ENCODE measurements at regions not wholly inside any gene's neighbourhood (a gene's known extent, or its start where the extent isn't known, plus 50 kb on each side); places are given as distances from the start of the nearest gene placed in this dataset.

- no peaks in the 10 kb centered on the region for H3K27me3 ChIP-seq (replicated peaks in 1 of 2; ENCODE audit: control insufficient read depth in 2 of 2, insufficient read depth in 2 of 2, low read length in 1 of 2)
- H3K4me1 ChIP-seq (ENCODE audit: control insufficient read depth, insufficient read depth, low read length), result no peaks in the 10 kb centered on the region
- in situ Hi-C loops (cut with MboI), result no loop called here
- no peaks in the 10 kb centered on the region; the same call in 2 of the 3 replicates for H3K9me3 ChIP-seq (replicated peaks; ENCODE audit: control insufficient read depth, insufficient read depth, low read length)
- FAIRE-seq (no peak), ATAC-seq (no peak), DNase-seq (ENCODE audit: low read depth, low spot score) (no peak)
- H3K27ac ChIP-seq (ENCODE audit: control insufficient read depth, insufficient read depth), result no peak overlapping the region
- no TSS peak for BruUV-seq (replicated peaks)
- CTCF ChIA-PET, result no interaction called here
- no peak overlapping the region for H3K4me3 ChIP-seq
- H3K4me2 ChIP-seq (ENCODE audit: control insufficient read depth, insufficient read depth), result no peak overlapping the region
- intact Hi-C loops (cut with micrococcal nuclease; ENCODE audit: unreplicated experiment), result no loop called here
- H4K20me1 ChIP-seq (ENCODE audit: control insufficient read depth, insufficient read depth), result no peaks in the 10 kb centered on the region
- POLR2A ChIA-PET, result no interaction called here
- no peak overlapping the region for H2AFZ ChIP-seq (ENCODE audit: control insufficient read depth, low read depth, low read length)
- H3K36me3 ChIP-seq (ENCODE audit: control insufficient read depth in 2 of 2, insufficient read depth in 2 of 2, low read length in 1 of 2), result no peaks in the 10 kb centered on the region
- RAD21 ChIA-PET (ENCODE audit: unreplicated experiment), result no interaction called here
- H3K9ac ChIP-seq (ENCODE audit: control insufficient read depth, insufficient read depth, low read length), result no peak overlapping the region
- WGBS (ENCODE audit: insufficient coverage, insufficient replicate concordance, low lambda C conversion rate, missing lambda C conversion rate), result 46% methylated on average over 11 of the region's 11 CpGs
- no peak for TF ChIP-seq SUZ12 (IDR thresholded peaks at IDR 0.05; ENCODE audit: unreplicated experiment)
- TF ChIP-seq SP1 (IDR thresholded peaks at IDR 0.05; ENCODE audit: low read depth, low read length), result no peak
- TF ChIP-seq CUX1 (IDR thresholded peaks at IDR 0.05; ENCODE audit: insufficient replicate concordance, low read depth, low read length), result no peak
- no peak for TF ChIP-seq RFX5 (IDR thresholded peaks at IDR 0.05; ENCODE audit: low read depth, low read length)
- no peak for TF ChIP-seq CREM (IDR thresholded peaks at IDR 0.05; ENCODE audit: low read depth)
- TF ChIP-seq, protein P1, sequence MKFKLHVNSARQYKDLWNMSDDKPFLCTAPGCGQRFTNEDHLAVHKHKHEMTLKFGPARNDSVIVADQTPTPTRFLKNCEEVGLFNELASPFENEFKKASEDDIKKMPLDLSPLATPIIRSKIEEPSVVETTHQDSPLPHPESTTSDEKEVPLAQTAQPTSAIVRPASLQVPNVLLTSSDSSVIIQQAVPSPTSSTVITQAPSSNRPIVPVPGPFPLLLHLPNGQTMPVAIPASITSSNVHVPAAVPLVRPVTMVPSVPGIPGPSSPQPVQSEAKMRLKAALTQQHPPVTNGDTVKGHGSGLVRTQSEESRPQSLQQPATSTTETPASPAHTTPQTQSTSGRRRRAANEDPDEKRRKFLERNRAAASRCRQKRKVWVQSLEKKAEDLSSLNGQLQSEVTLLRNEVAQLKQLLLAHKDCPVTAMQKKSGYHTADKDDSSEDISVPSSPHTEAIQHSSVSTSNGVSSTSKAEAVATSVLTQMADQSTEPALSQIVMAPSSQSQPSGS (IDR thresholded peaks at IDR 0.05; ENCODE audit: low read length), result no peak
- TF ChIP-seq, protein P2, sequence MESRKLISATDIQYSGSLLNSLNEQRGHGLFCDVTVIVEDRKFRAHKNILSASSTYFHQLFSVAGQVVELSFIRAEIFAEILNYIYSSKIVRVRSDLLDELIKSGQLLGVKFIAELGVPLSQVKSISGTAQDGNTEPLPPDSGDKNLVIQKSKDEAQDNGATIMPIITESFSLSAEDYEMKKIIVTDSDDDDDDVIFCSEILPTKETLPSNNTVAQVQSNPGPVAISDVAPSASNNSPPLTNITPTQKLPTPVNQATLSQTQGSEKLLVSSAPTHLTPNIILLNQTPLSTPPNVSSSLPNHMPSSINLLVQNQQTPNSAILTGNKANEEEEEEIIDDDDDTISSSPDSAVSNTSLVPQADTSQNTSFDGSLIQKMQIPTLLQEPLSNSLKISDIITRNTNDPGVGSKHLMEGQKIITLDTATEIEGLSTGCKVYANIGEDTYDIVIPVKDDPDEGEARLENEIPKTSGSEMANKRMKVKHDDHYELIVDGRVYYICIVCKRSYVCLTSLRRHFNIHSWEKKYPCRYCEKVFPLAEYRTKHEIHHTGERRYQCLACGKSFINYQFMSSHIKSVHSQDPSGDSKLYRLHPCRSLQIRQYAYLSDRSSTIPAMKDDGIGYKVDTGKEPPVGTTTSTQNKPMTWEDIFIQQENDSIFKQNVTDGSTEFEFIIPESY (IDR thresholded peaks at IDR 0.05), result no peak
- no peak for TF ChIP-seq STAT3 (IDR thresholded peaks at IDR 0.05; ENCODE audit: low read depth, low read length)
- TF ChIP-seq CBX3 (IDR thresholded peaks at IDR 0.05; ENCODE audit: borderline replicate concordance, low read depth), result no peak
- no peak for TF ChIP-seq EP300 (IDR thresholded peaks at IDR 0.05; ENCODE audit: borderline replicate concordance in 1 of 2, control insufficient read depth in 1 of 2, low read depth in 2 of 2, low read length in 2 of 2)
- TF ChIP-seq, protein P3, sequence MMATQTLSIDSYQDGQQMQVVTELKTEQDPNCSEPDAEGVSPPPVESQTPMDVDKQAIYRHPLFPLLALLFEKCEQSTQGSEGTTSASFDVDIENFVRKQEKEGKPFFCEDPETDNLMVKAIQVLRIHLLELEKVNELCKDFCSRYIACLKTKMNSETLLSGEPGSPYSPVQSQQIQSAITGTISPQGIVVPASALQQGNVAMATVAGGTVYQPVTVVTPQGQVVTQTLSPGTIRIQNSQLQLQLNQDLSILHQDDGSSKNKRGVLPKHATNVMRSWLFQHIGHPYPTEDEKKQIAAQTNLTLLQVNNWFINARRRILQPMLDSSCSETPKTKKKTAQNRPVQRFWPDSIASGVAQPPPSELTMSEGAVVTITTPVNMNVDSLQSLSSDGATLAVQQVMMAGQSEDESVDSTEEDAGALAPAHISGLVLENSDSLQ (IDR thresholded peaks at IDR 0.05), result no peak
- H3K79me2 ChIP-seq (ENCODE audit: control insufficient read depth, insufficient read depth, low read length), result no peaks in the 10 kb centered on the region
- SMC1A ChIA-PET (ENCODE audit: uncharacterized antibody, unreplicated experiment), result no interaction called here
Observed at GRCh38 chr19:28981518-28981917, 231.4 kb downstream of the UQCRFS1 start.
